Lower leg skin (tissue), 4 donors: ENCODE measurements at regions not wholly inside any gene's neighbourhood (a gene's known extent, or its start where the extent isn't known, plus 50 kb on each side); places are given as distances from the start of the nearest gene placed in this dataset.

Source experiments
- DNase-seq, 2 donors: peaks; one replicate each; pipeline ENCODE4 v3.0.0-alpha.2; 2019; ENCODE audit warnings: low spot score in 2 of 2
- H3K4me3 ChIP-seq: fragments of 200-600 bp; sonication (generic); 2 replicates; pipeline ENCODE4 v1.5.1; 2017; ENCODE audit warnings: mild to moderate bottlenecking, low read depth; ENCODE audit not compliant: poor library complexity, severe bottlenecking
- CTCF ChIP-seq, 3 donors: fragments of 450-650 bp; IDR thresholded peaks; one replicate each; pipeline ENCODE4 v1.5.1; 2016; ENCODE audit warnings: antibody characterized with exemption in 3 of 3, mild to moderate bottlenecking in 3 of 3, moderate library complexity in 2 of 3
- POLR2A ChIP-seq, 2 donors: fragments of 450-650 bp; IDR thresholded peaks; one replicate each; pipeline ENCODE4 v1.6.1; 2016 to 2017; ENCODE audit warnings: antibody characterized with exemption in 2 of 2, mild to moderate bottlenecking in 1 of 2, moderate library complexity in 1 of 2
- WGBS, 2 donors: methylation state at CpG; one replicate each; pipeline ENCODE4 v1.1.5; 2018; 5-methylcytosine and 5-hydroxymethylcytosine counted together
- intact Hi-C: fragments of 100-400 bp; cut with DNase I; formaldehyde crosslinking; loops from one replicate; pipeline ENCODE4 v1.15.0; 2023; ENCODE audit warnings: low total_unique reads

GRCh38 chrY:15510984-15511650, 986.8 kb downstream of the NLGN4Y start:
- DNase-seq, result no peak
- TF ChIP-seq POLR2A (IDR thresholded peaks at IDR 0.05) (no peak), CTCF (IDR thresholded peaks at IDR 0.05) (no peak)
- H3K4me3 ChIP-seq, result no peak overlapping the region
- intact Hi-C loops, result no loop called here
- 78% methylated on average over 5 of the region's 5 CpGs; no CpG with 5 or more reads in 1 of the 2 donors for WGBS, 2 donors

DNA sequence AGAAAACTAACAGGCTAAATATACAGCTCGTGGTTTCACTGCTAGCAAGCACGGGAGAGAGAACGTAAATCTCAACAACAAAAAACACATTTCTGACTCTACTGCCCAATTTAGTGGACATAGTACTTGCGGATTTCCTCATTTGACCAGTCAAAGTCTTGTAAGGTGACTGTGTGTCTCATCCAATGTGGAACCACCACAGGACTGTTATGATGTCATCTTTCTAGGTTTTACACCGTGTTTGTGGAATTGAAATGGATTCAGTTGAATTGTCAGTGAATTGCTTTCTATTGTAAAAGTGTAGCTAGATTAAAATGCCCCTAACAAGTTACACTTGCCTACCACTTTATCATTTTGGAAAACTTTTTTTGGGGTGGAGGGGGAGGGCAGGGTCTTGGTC, 1010.8 kb downstream of the NLGN4Y start:
- H3K4me3 ChIP-seq, result no peak overlapping the region
- no peak for TF ChIP-seq POLR2A (IDR thresholded peaks at IDR 0.05)
- TF ChIP-seq CTCF (IDR thresholded peaks at IDR 0.05), result no peak
- no peak for DNase-seq
- 77% methylated on average over 5 of the region's 5 CpGs; no CpG with 5 or more reads in 1 of the 2 donors for WGBS, 2 donors
- intact Hi-C loops, result no loop called here

GRCh38 chrY:15535784-15536511, 1011.6 kb downstream of the NLGN4Y start:
- WGBS, 2 donors, result 55% methylated on average over 4 of the region's 4 CpGs; no CpG with 5 or more reads in 1 of the 2 donors
- no peak for DNase-seq
- H3K4me3 ChIP-seq, result no peak overlapping the region
- intact Hi-C loops, result no loop called here
- TF ChIP-seq POLR2A (IDR thresholded peaks at IDR 0.05) (no peak), CTCF (IDR thresholded peaks at IDR 0.05) (no peak)

DNA sequence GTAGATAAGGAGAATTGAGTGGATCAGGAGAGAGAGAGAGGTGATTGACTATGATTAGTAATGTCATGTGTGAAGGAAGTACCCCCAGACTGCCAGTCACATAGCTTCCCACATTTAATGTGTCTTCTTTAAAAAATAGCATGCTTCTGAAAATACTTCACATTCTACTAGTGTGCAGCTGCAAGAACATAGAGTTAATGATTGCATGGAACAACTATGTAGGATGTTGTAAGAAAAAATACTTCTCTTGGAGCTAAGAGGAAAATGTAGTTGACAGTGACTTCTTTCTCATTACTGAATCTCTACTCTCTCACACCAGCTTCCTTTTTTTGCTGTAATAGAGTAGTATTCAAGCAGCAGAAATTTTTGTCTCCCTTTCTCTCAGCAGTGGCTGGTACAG, 1016.2 kb downstream of the NLGN4Y start:
- intact Hi-C loops, result no loop called here
- no peak for DNase-seq
- H3K4me3 ChIP-seq, result no peak overlapping the region
- TF ChIP-seq CTCF (IDR thresholded peaks at IDR 0.05), result no peak
- TF ChIP-seq POLR2A (IDR thresholded peaks at IDR 0.05), result no peak

- intact Hi-C loops, result no loop called here
- WGBS, 2 donors, result 57% methylated on average over 1 of the region's 1 CpG; no CpG with 5 or more reads in 1 of the 2 donors
- H3K4me3 ChIP-seq, result no peak overlapping the region
- TF ChIP-seq POLR2A (IDR thresholded peaks at IDR 0.05) (no peak), CTCF (IDR thresholded peaks at IDR 0.05) (no peak)
- no peak for DNase-seq
Observed at GRCh38 chrY:15546177-15546754, 1021.9 kb downstream of the NLGN4Y start.
